ENCODE measurements at regions not wholly inside any gene's neighbourhood (a gene's known extent, or its start where the extent isn't known, plus 50 kb on each side); places are given as distances from the start of the nearest gene placed in this dataset.
A peak's percentile ranks its signal among the peaks of the same experiment; 100 is the strongest.
"Not testable (repeated sequence)": the region's sequence is repeated elsewhere in the genome, so short reads cannot be mapped to it uniquely, and the experiment has no call there.

- intact Hi-C loops (cut with DNase I); H3K9me3 ChIP-seq; H3K4me1 ChIP-seq; H3K4me3 ChIP-seq; H3K27me3 ChIP-seq; H3K36me3 ChIP-seq; FAIRE-seq; H3K27ac ChIP-seq: not testable (repeated sequence)
- ATAC-seq (peak in 3 of 4 donors; percentile 38 to 53 (median 43)), DNase-seq (peak in 2 of 6 donors; percentile 25 to 42)
- WGBS, 2 donors = 84 to 86% methylated on average over 8 of the region's 8 CpGs
These were observed 70.9 kb upstream of the GOLGA6L4 start for GRCh38 chr15:84164423-84165292.

GRCh38 chr15:84170029-84170428 is 65.5 kb upstream of the GOLGA6L4 start:
- H3K27ac ChIP-seq; FAIRE-seq; H3K4me1 ChIP-seq; H3K9me3 ChIP-seq; H3K27me3 ChIP-seq; H3K36me3 ChIP-seq; ATAC-seq; intact Hi-C loops (cut with DNase I); H3K4me3 ChIP-seq: not testable (repeated sequence)
- 76 to 92% methylated on average over 2 to 7 of the region's 19 CpGs for WGBS, 2 donors
- DNase-seq = peak in 1 of 6 donors; percentile 34

- H3K36me3 ChIP-seq; ATAC-seq; H3K27ac ChIP-seq; H3K4me1 ChIP-seq; intact Hi-C loops (cut with DNase I); FAIRE-seq; H3K9me3 ChIP-seq; H3K27me3 ChIP-seq: not testable (repeated sequence)
- DNase-seq = peak in 5 of 6 donors; percentile 7 to 56 (median 28)
- 3 to 6% methylated on average over 13 of the region's 22 CpGs for WGBS, 2 donors
- H3K4me3 ChIP-seq = peak overlapping the region in 1 of 4 donors; percentile 34
These were observed 62.4 kb upstream of the GOLGA6L4 start for GRCh38 chr15:84173231-84173610.

Measured in pancreas (tissue), 10 donors.